GM19324 (cell line): ENCODE measurements at regions not wholly inside any gene's neighbourhood (a gene's known extent, or its start where the extent isn't known, plus 50 kb on each side); places are given as distances from the start of the nearest gene placed in this dataset.

ENCODE experiments used
- ATAC-seq: cut with Tn5 transposase; IDR thresholded peaks from one replicate; pipeline ENCODE4 v1.9.1; 2021; ENCODE audit warnings: mild to moderate bottlenecking, moderate library complexity; ENCODE audit not compliant: unreplicated experiment, low FRiP score

DNA sequence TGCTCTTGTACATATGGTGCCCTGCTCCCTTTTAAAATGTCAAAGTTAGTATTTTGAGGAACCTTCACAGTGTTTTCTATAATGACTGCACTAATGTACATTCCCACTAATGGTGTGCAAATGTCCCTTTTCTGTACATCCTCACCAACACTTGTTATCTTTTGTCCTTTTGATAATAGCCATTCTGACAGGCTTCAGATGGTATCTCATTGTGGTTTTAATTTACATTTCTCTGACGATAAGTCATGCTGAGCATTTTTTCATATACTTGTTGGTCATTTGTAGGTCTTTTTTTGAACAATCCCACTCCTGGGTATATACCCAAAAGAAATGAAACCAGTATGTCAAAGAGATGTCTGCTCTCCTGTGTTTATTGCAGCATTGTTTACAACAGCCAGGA, 268.3 kb downstream of the FBXO15 start:
- no peak for ATAC-seq

DNA sequence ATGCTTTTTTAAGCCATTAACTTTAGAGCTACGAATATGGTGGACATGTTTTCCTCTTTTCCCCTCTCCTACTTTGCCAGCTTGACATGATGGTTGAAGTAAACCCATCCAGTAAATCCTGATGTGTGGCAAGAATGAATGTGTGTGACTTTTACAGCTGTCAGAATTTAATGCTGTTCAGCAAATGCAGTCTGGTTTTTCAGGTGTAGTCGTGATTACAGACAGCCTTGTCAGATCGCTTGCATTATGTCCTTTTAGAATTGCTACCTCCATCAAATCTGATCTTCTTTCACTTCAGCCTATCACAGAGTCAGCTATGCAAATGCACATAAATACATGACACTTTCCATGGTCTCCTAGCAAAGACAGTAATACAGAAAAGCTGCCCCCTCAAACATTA, 278.5 kb downstream of the FBXO15 start:
- no peak for ATAC-seq

DNA sequence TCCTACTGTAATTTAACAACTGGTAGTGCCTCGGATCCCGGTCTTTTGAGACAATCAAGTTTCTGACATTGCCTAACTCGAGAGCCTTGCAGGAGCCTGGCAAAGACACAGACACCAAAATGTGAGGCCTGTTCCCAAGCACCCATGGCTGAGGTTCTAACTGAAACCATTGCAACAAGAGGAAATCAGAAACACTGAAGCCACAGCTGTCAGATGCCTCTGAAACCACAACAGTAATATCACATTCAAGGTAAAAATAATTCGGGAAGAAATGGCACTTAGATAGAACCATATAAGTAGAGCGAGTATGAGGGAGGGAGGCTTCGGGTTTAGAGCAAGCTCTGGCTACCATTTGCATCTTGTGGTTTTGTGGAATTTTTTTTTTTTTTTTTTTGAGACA, 285.9 kb downstream of the FBXO15 start:
- ATAC-seq, result no peak

DNA sequence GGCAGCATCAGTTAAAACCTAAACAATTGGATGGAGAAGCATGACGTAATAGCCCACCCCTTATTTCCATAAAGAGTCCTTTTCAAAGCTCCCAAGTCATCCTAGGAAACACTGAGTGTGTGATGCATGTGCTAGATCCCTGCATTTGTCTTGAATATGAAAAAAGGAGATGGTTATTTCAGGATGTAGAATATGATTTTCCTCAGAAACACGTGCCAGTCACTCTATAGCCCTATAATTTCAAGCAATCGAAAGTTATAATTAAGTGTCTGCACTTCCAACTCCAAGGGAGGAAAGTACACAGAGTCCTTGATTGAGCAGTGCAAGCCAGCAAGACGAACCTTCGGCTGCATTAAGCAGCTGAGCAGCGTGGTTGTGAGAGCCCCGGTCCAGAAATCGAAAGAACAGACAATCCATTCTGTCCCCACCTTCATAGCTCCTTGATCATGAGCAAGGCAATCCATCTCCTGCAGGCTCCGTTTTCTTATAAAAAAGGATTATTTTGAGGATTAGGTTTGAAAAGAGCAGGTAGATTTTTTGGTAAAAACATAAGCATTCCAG, 287.7 kb downstream of the FBXO15 start:
- ATAC-seq, result no peak

DNA sequence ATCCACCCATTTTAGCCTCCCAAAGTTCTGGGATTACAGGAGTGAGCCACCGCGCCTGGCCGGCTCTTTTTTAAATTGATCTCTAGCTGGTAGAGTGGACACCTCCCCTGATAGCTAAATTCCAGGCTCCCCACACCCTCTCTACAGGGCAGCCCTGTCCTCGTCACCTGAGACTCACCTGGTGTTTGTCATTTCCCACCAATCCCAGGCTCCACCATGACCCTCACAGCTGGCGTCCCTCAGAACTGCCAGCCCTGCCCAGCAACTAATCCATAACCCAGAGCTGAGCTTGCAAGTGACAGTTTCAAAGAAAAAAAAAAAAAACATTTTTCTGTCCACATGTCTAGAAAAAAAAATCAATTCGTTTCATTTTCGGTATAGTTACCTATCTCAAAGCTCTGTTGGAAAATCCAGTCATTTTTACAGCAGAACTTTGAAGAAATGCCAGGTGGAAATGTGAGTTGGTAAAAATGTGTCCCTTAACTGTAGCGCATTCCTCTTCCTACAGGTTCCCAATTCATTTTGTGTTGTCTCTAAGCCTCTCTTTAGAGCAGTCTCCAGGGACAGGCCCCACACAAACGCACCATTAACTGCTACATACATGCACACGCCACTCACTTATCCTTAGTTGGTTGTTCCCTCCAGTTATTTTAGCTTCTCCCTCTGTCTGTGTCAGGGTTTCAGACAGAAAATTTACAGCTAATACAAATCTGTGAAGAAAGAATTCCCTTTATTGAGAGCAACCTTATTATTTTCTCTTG, 294.7 kb downstream of the FBXO15 start:
- no peak for ATAC-seq

GRCh38 chr18:73850782-73851181, 296.9 kb downstream of the FBXO15 start:
- no peak for ATAC-seq

DNA sequence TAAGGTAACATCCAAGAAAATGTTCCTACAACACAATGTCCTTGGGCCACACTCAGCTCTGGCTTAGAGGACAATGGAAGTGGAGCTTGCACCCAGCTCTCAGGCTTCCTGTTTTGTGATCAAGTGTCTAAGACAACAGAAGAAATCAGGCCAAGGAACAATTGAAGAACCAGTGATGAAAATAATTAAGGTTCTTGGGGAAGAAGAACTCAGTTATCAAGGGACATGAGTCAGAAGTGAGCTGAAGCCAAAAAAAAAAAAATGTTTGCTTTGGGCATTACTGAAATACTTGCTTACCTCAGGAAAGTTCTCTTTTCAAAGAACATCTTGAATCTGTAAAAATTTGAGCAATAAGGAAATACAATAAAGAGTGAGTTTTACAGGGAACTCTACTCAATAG, 299.0 kb downstream of the FBXO15 start:
- ATAC-seq, result no peak

DNA sequence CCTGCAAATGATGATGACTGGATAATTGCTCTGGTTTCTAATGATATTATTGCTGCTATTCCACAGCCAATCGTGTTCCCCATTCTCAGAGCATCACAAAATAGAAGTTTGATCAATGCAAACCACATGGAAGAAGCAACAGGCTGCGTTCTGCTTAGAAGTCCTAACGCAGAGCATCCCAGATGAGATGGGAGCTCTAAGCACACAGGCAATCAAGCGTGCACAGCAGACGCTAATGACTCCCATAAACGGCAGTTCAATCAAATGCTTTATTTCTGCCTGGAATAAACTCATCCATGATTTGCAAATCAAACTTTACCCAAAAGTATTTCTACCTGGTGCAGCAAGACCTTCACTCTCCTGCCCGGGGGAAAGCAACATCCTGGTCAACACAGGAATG, 304.2 kb downstream of the FBXO15 start:
- no peak for ATAC-seq

- ATAC-seq, result peak; percentile 78
Observed at GRCh38 chr18:73842795-73843394, 304.7 kb downstream of the FBXO15 start.

GRCh38 chr18:73841661-73842060, 306.0 kb downstream of the FBXO15 start:
- ATAC-seq, result no peak

- ATAC-seq, result no peak
Observed at GRCh38 chr18:73840319-73840945, 307.2 kb downstream of the FBXO15 start.

GRCh38 chr18:73839441-73839840, 308.2 kb downstream of the FBXO15 start:
- no peak for ATAC-seq

DNA sequence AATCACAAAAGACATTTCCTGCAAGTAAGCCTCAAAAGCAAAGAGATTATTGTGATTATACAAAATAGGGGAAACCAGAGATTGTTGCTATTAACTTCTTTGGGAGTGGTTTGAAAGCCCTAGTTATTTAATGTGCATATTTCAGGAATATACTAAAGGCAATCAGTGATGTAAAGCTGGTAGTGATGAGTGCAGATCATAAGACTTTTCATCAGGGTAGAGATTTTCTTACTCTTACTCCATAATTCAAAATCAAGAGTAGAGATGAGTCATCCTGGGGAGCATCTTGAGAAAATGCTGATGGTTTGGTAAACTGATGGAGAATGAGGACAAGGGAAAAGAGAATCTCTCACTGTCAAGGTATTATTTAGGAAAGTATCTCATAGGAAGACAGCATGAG, 309.5 kb downstream of the FBXO15 start:
- ATAC-seq, result no peak

GRCh38 chr18:73835656-73836364, 311.8 kb downstream of the FBXO15 start:
- no peak for ATAC-seq

DNA sequence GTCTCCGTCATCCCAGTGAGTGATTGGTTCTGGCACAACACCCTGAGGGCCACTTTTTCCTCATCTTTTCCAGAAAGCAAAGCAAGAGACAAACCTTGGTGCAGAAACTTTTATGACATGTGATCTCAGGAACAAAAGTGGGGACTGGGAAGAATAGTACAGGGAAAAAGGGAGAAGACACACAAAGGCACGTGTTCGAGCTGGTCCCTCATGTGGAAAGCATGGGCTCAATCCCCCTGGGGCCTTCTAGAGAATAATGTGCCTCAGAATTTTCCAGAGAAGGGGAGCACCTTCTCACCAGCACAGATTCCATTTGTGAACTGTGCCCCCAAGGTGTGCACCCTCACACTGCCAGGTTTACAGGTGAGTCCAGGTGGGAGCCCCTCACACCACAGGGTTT, 312.6 kb downstream of the FBXO15 start:
- ATAC-seq, result no peak

DNA sequence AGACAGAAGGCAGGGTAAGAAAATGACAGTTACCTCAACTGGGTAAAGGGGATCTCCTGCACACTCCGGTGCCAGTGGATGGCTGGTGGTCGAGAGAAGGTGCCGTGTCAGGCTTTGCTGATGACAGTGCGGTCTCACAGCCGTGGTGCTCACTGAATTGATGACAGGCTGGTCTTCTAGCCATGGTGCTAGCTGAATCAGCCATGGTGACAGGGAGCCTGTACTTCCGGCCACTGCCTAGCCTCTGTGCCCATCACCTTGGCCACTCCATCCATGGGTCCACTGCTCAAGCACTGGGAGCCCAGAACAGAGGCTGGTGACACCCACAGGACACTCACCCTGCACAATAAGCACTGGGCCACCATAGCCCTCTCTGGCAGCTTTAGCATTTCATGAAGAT, 315.9 kb downstream of the FBXO15 start:
- ATAC-seq, result no peak

GRCh38 chr18:73829146-73829545, 318.5 kb downstream of the FBXO15 start:
- ATAC-seq, result no peak

DNA sequence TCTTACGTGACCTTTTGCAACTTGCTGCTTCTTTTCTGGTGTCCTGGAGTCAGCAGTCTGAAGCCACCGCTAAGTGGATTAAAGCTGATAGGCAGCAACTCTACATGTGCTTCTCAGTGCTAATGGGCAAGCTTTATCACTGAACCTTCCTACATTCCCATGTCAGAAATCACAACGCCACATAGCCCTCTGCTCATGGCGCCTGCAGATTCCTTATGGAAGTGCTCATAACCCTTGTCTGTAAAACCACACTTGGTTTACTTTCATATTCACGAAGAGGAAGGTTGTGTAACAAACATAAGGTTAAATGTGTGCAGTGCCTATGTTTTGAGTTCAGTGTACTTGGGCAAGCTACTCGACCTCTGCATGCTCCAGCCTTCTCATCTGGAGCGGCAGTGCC, 319.8 kb downstream of the FBXO15 start:
- ATAC-seq, result no peak

DNA sequence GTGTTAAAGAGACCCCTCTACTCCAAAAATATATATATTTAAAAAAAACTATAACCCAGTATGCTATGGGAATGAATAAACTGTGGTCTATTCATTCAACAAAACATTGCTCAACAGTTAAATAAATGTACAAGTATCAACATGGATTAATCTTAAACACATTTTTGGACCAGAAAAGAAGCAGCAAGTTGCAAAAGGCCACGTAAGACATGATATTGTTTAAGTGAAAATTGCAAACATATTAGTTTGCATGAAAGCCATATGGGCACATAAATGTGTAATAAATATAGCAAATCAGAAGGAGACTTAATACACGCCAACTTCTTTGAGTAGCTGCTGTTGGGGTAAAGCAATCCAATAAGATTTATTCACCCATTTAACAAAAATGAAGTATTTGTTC, 321.5 kb downstream of the FBXO15 start:
- no peak for ATAC-seq

- no peak for ATAC-seq
Observed at GRCh38 chr18:73824671-73825070, 323.0 kb downstream of the FBXO15 start.

- ATAC-seq, result no peak
Observed at GRCh38 chr18:73812423-73812822, 335.2 kb downstream of the FBXO15 start.
